ENCODE measurements at regions not wholly inside any gene's neighbourhood (a gene's known extent, or its start where the extent isn't known, plus 50 kb on each side); places are given as distances from the start of the nearest gene placed in this dataset.

GRCh38 chr3:117409256-117409655 lies 699.7 kb downstream of the TUSC7 start:
- no peak for TF ChIP-seq CTCF (IDR thresholded peaks at IDR 0.05; ENCODE audit: unreplicated experiment)
- Mint-ChIP-seq H3K4me1 (ENCODE audit: low read depth, unreplicated experiment) (peaks cover 16% of the 10 kb centered on the region), H3K4me3 (ENCODE audit: low read depth, unreplicated experiment) (no peak overlapping the region), H3K36me3 (ENCODE audit: insufficient read depth, unreplicated experiment) (no peaks in the 10 kb centered on the region), H3K27ac (ENCODE audit: unreplicated experiment) (no peak overlapping the region), H3K9me3 (ENCODE audit: low read depth, unreplicated experiment) (no peaks in the 10 kb centered on the region), H3K27me3 (ENCODE audit: unreplicated experiment) (no peaks in the 10 kb centered on the region)
- no TSS peak for BruUV-seq (replicated peaks)
- CTCF ChIA-PET = no interaction called here
- DNase-seq = no peak
- intact Hi-C loops (cut with micrococcal nuclease; ENCODE audit: unreplicated experiment) = no loop called here

- Mint-ChIP-seq H3K4me1 (ENCODE audit: low read depth, unreplicated experiment) (peaks cover 11% of the 10 kb centered on the region), H3K4me3 (ENCODE audit: low read depth, unreplicated experiment) (no peak overlapping the region), H3K27me3 (ENCODE audit: unreplicated experiment) (no peaks in the 10 kb centered on the region), H3K36me3 (ENCODE audit: insufficient read depth, unreplicated experiment) (no peaks in the 10 kb centered on the region), H3K9me3 (ENCODE audit: low read depth, unreplicated experiment) (no peaks in the 10 kb centered on the region), H3K27ac (ENCODE audit: unreplicated experiment) (no peak overlapping the region)
- no TSS peak for BruUV-seq (replicated peaks)
- TF ChIP-seq CTCF (IDR thresholded peaks at IDR 0.05; ENCODE audit: unreplicated experiment) = no peak
- CTCF ChIA-PET = no interaction called here
- DNase-seq = no peak
- intact Hi-C loops (cut with micrococcal nuclease; ENCODE audit: unreplicated experiment) = no loop called here
Observed at GRCh38 chr3:117409701-117410459, 700.3 kb downstream of the TUSC7 start.

- H3K36me3 Mint-ChIP-seq (ENCODE audit: insufficient read depth, unreplicated experiment) = no peaks in the 10 kb centered on the region
- BruUV-seq (replicated peaks) = no TSS peak
- H3K4me3 Mint-ChIP-seq (ENCODE audit: low read depth, unreplicated experiment) = no peak overlapping the region
- CTCF ChIA-PET = no interaction called here
- no peak for DNase-seq
- intact Hi-C loops (cut with micrococcal nuclease; ENCODE audit: unreplicated experiment) = no loop called here
- TF ChIP-seq CTCF (IDR thresholded peaks at IDR 0.05; ENCODE audit: unreplicated experiment) = no peak
- no peak overlapping the region for H3K27ac Mint-ChIP-seq (ENCODE audit: unreplicated experiment)
- H3K27me3 Mint-ChIP-seq (ENCODE audit: unreplicated experiment) = no peaks in the 10 kb centered on the region
- peaks cover 7% of the 10 kb centered on the region for H3K4me1 Mint-ChIP-seq (ENCODE audit: low read depth, unreplicated experiment)
- no peaks in the 10 kb centered on the region for H3K9me3 Mint-ChIP-seq (ENCODE audit: low read depth, unreplicated experiment)
Observed at GRCh38 chr3:117411971-117412370, 702.4 kb downstream of the TUSC7 start.

- H3K9me3 Mint-ChIP-seq (ENCODE audit: low read depth, unreplicated experiment) = no peaks in the 10 kb centered on the region
- no peaks in the 10 kb centered on the region for H3K27me3 Mint-ChIP-seq (ENCODE audit: unreplicated experiment)
- H3K27ac Mint-ChIP-seq (ENCODE audit: unreplicated experiment) = no peak overlapping the region
- intact Hi-C loops (cut with micrococcal nuclease; ENCODE audit: unreplicated experiment) = no loop called here
- DNase-seq = no peak
- CTCF ChIA-PET = no interaction called here
- H3K36me3 Mint-ChIP-seq (ENCODE audit: insufficient read depth, unreplicated experiment) = no peaks in the 10 kb centered on the region
- no TSS peak for BruUV-seq (replicated peaks)
- no peaks in the 10 kb centered on the region for H3K4me1 Mint-ChIP-seq (ENCODE audit: low read depth, unreplicated experiment)
- H3K4me3 Mint-ChIP-seq (ENCODE audit: low read depth, unreplicated experiment) = no peak overlapping the region
- TF ChIP-seq CTCF (IDR thresholded peaks at IDR 0.05; ENCODE audit: unreplicated experiment) = no peak
Observed at GRCh38 chr3:117417411-117417810, 707.8 kb downstream of the TUSC7 start.
